Duodenal mucosa (tissue), 2 donors: ENCODE measurements at regions not wholly inside any gene's neighbourhood (a gene's known extent, or its start where the extent isn't known, plus 50 kb on each side); places are given as distances from the start of the nearest gene placed in this dataset.

ENCODE experiments used
- H3K27ac ChIP-seq: one replicate; pipeline ENCODE4 v1.7.0; 2013; ENCODE audit warnings: low read depth, low read length
- H3K27me3 ChIP-seq, 2 donors: one replicate each; pipeline ENCODE4 v1.7.0; 2013; ENCODE audit warnings: low read length in 2 of 2, control low read depth in 1 of 2; ENCODE audit not compliant: insufficient read depth in 2 of 2, control insufficient read depth in 1 of 2
- H3K36me3 ChIP-seq, 2 donors: one replicate each; pipeline ENCODE4 v1.7.0; 2013; ENCODE audit warnings: low read length in 2 of 2, control low read depth in 1 of 2; ENCODE audit not compliant: insufficient read depth in 2 of 2, control insufficient read depth in 1 of 2
- H3K4me1 ChIP-seq, 2 donors: one replicate each; pipeline ENCODE4 v1.7.0; 2013; ENCODE audit warnings: low read length in 2 of 2, control low read depth in 1 of 2; ENCODE audit not compliant: insufficient read depth in 2 of 2, control insufficient read depth in 1 of 2
- H3K4me3 ChIP-seq, 2 donors: one replicate each; pipeline ENCODE4 v1.7.0; 2013; ENCODE audit warnings: low read length in 2 of 2, low read depth in 1 of 2
- H3K9ac ChIP-seq, 2 donors: one replicate each; pipeline ENCODE4 v1.7.0; 2013; ENCODE audit warnings: low read length in 2 of 2, low read depth in 1 of 2
- H3K9me3 ChIP-seq, 2 donors: one replicate each; pipeline ENCODE4 v1.7.0; 2013; ENCODE audit warnings: low read length in 2 of 2, control low read depth in 1 of 2; ENCODE audit not compliant: control insufficient read depth in 1 of 2

DNA sequence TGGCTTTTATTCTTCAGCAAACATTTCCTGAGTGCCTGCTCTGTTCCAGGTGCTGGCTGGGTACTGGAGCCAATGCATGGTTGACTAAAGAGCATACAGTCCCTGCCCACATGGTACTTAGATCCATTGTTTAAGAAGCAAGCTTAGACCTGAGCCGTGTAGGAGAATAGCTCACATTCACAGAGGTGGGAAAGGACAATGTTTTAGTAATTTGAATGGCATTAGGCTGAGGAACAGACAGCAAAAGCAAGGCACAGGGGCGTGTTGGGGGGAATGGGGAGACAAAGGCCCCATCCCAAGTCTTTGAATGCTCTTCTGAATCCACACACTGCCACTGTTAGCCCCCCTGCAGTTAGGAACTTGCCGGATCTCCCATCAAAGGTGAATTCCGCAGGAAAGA is 388.2 kb upstream of the RGMA start:
- H3K27ac ChIP-seq, result no peak overlapping the region
- no peaks in the 10 kb centered on the region for H3K36me3 ChIP-seq
- H3K9me3 ChIP-seq, result no peaks in the 10 kb centered on the region
- no peaks in the 10 kb centered on the region for H3K27me3 ChIP-seq
- H3K9ac ChIP-seq, result no peak overlapping the region
- no peak overlapping the region for H3K4me3 ChIP-seq
- no peaks in the 10 kb centered on the region for H3K4me1 ChIP-seq

DNA sequence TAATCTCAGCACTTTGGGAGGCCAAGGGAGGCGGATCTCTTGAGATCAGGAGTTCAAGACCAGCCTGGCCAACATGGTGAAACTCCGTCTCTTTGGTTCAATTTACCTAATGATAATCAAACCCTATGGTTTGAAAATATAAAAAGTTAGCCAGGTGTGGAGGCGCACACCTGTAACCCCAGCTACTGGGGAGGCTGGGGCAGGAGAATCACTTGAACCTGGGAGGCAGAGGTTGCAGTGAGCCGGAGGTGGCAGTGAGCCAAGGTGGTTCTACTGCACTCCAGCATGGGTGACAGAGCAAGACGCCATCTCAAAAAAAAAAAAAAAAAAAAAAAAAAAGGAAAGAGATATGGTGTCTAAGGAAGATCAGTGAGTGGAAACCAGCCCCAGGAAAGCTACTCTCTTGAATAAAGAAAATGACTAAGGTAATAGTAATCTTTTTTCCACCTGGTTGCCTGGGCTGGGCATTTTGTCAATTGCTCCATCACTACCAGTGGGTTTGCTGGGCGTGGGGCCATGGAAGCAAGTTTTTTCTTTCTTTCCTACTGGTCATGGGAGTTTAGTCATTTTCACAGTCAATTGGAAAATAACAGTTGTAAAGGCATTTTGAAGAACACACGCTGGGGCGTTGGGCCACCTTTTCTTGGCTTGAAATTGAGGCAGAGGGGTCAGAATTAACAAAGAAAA is 387.6 kb upstream of the RGMA start:
- no peaks in the 10 kb centered on the region for H3K4me1 ChIP-seq
- H3K9ac ChIP-seq, result no peak overlapping the region
- no peaks in the 10 kb centered on the region for H3K36me3 ChIP-seq
- no peaks in the 10 kb centered on the region for H3K9me3 ChIP-seq
- no peak overlapping the region for H3K27ac ChIP-seq
- H3K27me3 ChIP-seq, result no peaks in the 10 kb centered on the region
- H3K4me3 ChIP-seq, result no peak overlapping the region

DNA sequence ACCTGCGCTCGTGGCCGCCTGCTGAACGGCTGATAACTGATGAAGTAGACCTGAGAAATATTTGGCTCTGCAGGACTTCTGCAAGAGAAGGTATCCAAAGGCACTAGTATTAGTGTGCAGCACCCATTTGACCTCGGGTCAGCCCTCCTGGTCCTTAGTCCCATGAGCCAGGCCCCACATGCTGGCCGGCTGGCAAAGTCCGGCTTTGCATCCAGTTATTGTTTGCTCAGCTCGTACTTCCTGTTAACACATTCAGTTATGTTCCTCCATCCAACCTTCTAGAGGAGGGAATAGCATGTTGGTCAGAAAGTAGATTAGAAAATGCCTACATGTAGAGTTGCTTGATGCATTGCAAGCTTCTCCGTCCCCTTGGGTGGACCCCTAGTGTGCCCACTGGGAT is 385.7 kb upstream of the RGMA start:
- H3K36me3 ChIP-seq, result no peaks in the 10 kb centered on the region
- H3K4me1 ChIP-seq, result no peaks in the 10 kb centered on the region
- H3K4me3 ChIP-seq, result no peak overlapping the region
- no peaks in the 10 kb centered on the region for H3K9me3 ChIP-seq
- H3K9ac ChIP-seq, result no peak overlapping the region
- no peak overlapping the region for H3K27ac ChIP-seq
- H3K27me3 ChIP-seq, result no peaks in the 10 kb centered on the region

- Histone ChIP-seq H3K4me3 (no peak overlapping the region), H3K9ac (no peak overlapping the region), H3K4me1 (no peaks in the 10 kb centered on the region), H3K9me3 (no peaks in the 10 kb centered on the region), H3K27me3 (no peaks in the 10 kb centered on the region), H3K36me3 (no peaks in the 10 kb centered on the region), H3K27ac (no peak overlapping the region)
Measured at GRCh38 chr15:93469994-93470393, 381.0 kb upstream of the RGMA start.

DNA sequence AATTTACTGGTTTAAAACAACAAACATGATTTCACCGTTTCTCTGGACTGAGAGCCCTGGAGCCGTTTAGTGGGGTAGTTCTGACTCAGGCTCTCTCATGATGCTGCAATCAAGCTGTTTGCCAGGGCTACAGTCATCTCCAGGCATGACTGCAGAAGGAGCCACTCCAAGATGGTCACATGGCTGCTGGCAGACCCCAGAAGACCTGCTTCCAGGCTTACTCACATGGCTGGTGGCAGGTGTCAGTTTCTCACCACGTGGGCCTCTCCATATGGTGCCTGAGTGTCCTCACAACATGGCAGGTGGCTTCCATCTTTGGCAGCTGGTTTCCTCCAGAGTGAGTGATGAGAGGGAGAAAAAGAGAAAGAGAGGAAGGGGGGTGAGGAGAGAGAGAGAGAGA is 378.3 kb upstream of the RGMA start:
- no peaks in the 10 kb centered on the region for H3K36me3 ChIP-seq
- no peak overlapping the region for H3K27ac ChIP-seq
- H3K9ac ChIP-seq, result no peak overlapping the region
- H3K4me3 ChIP-seq, result no peak overlapping the region
- no peaks in the 10 kb centered on the region for H3K27me3 ChIP-seq
- no peaks in the 10 kb centered on the region for H3K9me3 ChIP-seq
- no peaks in the 10 kb centered on the region for H3K4me1 ChIP-seq

DNA sequence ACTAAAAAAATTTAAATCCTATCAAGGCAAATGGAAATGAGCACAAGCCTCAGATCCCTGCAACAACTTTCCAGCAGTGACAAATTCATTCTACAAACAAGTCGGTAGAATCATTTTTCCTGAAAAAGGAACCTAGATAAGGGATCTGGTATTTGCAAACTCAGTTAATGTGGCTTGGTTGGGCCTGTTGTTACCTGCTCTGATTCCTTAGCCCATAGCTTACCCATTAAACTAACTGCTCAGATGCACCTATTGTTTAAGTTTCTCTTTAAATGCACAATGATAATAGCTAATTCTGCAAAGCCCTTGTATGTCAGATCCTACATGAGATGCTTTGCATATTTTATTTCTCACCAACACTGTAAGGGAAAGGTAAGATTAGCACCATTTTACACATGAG is 377.4 kb upstream of the RGMA start:
- Histone ChIP-seq H3K4me1 (no peaks in the 10 kb centered on the region), H3K27ac (no peak overlapping the region), H3K27me3 (no peaks in the 10 kb centered on the region), H3K9me3 (no peaks in the 10 kb centered on the region), H3K9ac (no peak overlapping the region), H3K4me3 (no peak overlapping the region), H3K36me3 (no peaks in the 10 kb centered on the region)

DNA sequence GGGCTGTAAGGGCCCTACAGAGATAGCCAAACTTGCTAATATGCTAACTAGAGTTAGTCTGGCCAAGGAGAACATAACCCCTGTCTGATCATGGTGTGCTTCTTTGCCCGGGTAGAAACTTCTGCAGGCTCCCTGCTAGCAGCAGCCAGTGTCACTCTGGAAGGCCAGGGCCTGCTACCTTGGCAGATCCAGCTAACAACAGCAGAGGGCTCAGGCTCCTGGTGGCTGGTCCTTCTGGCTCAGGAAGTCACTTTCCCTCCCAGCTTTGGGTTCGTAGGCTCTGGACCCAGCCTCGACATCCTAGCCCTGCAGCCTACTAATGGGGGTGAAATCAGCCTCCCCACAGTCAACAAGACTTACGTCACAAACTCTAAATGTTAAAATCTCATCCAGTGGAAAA is 373.7 kb upstream of the RGMA start:
- Histone ChIP-seq H3K4me3 (no peak overlapping the region), H3K27ac (no peak overlapping the region), H3K9ac (no peak overlapping the region), H3K36me3 (no peaks in the 10 kb centered on the region), H3K4me1 (no peaks in the 10 kb centered on the region), H3K27me3 (no peaks in the 10 kb centered on the region), H3K9me3 (no peaks in the 10 kb centered on the region)

DNA sequence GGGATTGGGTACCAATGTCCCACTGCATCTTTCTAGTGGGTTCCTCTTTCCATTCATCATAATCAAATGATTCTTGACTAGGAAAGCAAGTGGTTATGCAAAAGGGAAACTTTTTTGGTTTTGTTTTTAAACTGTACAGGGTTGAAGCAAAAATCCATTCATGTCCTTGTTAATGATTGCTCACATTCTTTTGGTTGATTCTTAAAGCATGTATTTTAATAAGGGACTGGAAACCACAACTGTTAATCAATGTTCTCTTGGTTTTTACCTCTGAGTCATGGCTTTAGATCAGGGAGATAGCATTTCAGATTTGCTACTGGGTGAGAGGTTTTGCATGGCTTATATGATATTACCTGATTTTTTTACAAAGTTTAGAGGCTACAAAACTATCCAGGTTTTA is 371.7 kb upstream of the RGMA start:
- Histone ChIP-seq H3K36me3 (no peaks in the 10 kb centered on the region), H3K4me3 (no peak overlapping the region), H3K4me1 (no peaks in the 10 kb centered on the region), H3K27me3 (no peaks in the 10 kb centered on the region), H3K27ac (no peak overlapping the region), H3K9ac (no peak overlapping the region), H3K9me3 (no peaks in the 10 kb centered on the region)

GRCh38 chr15:93459396-93459795 is 370.4 kb upstream of the RGMA start:
- Histone ChIP-seq H3K4me1 (no peaks in the 10 kb centered on the region), H3K9ac (no peak overlapping the region), H3K4me3 (no peak overlapping the region), H3K36me3 (no peaks in the 10 kb centered on the region), H3K27ac (no peak overlapping the region), H3K27me3 (no peaks in the 10 kb centered on the region), H3K9me3 (no peaks in the 10 kb centered on the region)

DNA sequence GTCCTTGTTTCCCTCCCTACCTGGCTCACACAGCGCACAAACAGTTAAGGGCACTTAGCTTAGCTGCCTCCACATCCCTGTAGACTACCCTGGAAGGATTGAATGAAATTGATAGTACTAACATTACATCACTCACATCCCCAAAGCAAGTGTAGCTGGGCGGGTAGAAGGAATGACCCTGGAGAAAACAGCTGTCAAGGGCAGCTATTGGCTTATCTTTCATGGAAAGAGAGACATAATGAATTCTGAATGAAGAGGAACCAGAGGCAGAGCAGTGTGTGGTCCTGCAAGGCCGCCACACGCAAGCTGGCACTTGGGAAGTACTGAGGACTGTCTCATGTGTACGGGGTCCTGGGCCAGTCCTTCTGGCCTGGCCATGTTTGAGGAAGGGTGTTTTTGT is 369.6 kb upstream of the RGMA start:
- H3K4me1 ChIP-seq, result no peaks in the 10 kb centered on the region
- no peak overlapping the region for H3K4me3 ChIP-seq

DNA sequence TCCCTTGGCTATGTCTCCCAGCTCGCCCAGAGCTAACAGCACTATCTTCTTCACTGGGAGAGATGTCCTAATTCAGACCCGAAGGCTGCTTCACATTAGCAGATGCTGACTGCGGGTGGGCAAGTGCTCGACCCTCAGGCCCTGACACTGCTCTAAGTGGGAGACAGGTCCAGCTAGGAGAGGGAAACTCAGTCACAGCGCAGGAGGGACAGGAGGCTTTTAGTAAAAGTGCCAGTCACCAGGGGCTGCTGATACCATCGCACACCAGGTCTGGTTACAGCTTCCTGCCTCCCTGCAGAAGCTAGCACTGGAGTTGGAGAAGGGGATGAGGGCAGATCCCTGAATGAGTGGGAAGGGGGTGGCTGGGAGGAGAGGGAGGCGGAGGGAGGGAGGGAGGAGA is 365.8 kb upstream of the RGMA start:
- no peaks in the 10 kb centered on the region for H3K36me3 ChIP-seq
- no peaks in the 10 kb centered on the region for H3K27me3 ChIP-seq
- H3K4me1 ChIP-seq, result no peaks in the 10 kb centered on the region
- no peak overlapping the region for H3K9ac ChIP-seq
- no peaks in the 10 kb centered on the region for H3K9me3 ChIP-seq
- H3K4me3 ChIP-seq, result no peak overlapping the region
- no peak overlapping the region for H3K27ac ChIP-seq

More for the DNA sequence above, 369.6 kb upstream of the RGMA start:
- H3K9me3 ChIP-seq, result no peaks in the 10 kb centered on the region
- H3K9ac ChIP-seq, result no peak overlapping the region
- H3K36me3 ChIP-seq, result no peaks in the 10 kb centered on the region
- H3K27ac ChIP-seq, result no peak overlapping the region
- H3K27me3 ChIP-seq, result no peaks in the 10 kb centered on the region
